HepG2 (cell line): ENCODE measurements at regions not wholly inside any gene's neighbourhood (a gene's known extent, or its start where the extent isn't known, plus 50 kb on each side); places are given as distances from the start of the nearest gene placed in this dataset.
"Not testable (repeated sequence)": the region's sequence is repeated elsewhere in the genome, so short reads cannot be mapped to it uniquely, and the experiment has no call there.

Experiments used
- ATAC-seq: fragments of 200-7000 bp; cut with Tn5 transposase; 3 replicates; pipeline ENCODE4 v1.9.1; 2020; ENCODE audit warnings: mild to moderate bottlenecking, moderate library complexity
- BruUV-seq: library from RNA; stranded (reverse); fragments of 400-500 nt; replicated peaks from 2 replicates; lab custom pipeline; 2021; lab: Mats Ljungman, UMichigan
- CTCF ChIA-PET: fragments of 300-600 bp; formaldehyde crosslinking; extraction: SDS; loops from one replicate; lab custom pipeline; 2021; ENCODE audit warnings: low total read pairs, inconsistent platforms, low intra/inter-chr PET ratio; lab: Yijun Ruan, JAX
- POLR2A ChIA-PET: fragments of 350-600 bp; sonication (Branson Sonifier 250); formaldehyde crosslinking; loops from one replicate; lab custom pipeline; 2020; ENCODE audit warnings: antibody characterized with exemption, inconsistent platforms; lab: Yijun Ruan, JAX
- DNase-seq: peaks from one replicate; pipeline ENCODE4 v3.0.0-alpha.2; 2015; ENCODE audit warnings: low spot score
- FAIRE-seq: peaks from 3 replicates; lab custom pipeline; 2011; peaks lifted over from hg19 to GRCh38; lab: Jason Lieb, UNC
- H2AFZ ChIP-seq: one replicate; pipeline ENCODE4 v1.6.1; 2011; ENCODE audit warnings: low read length, inconsistent platforms
- H3K27ac ChIP-seq: fragments of 300-600 bp; 3 replicates; pipeline ENCODE4 v1.8.0; 2011; ENCODE audit warnings: mixed run types, mild to moderate bottlenecking, mixed read lengths, low read length, inconsistent platforms; ENCODE audit not compliant: insufficient read depth; ENCODE audit errors: extremely low read length
- H3K27me3 ChIP-seq, 2 experiments: fragments of 200-600 bp in 1 of 2; 2 replicates in 1 of 2; 3 replicates in 1 of 2; pipeline versions ENCODE4 v1.6.0 to v1.8.0; 2011; ENCODE audit warnings: low read length in 2 of 2, mild to moderate bottlenecking in 2 of 2, moderate library complexity in 2 of 2, inconsistent platforms in 1 of 2; ENCODE audit not compliant: insufficient read depth in 2 of 2, control insufficient read depth in 1 of 2
- H3K36me3 ChIP-seq, 2 experiments: fragments of 200-600 bp in 1 of 2; replicated peaks in 1 of 2; 2 replicates in 1 of 2; 3 replicates in 1 of 2; pipeline versions ENCODE4 v1.5.1 to v1.8.0; 2011; ENCODE audit warnings: low read length in 2 of 2, inconsistent platforms in 1 of 2; ENCODE audit not compliant: insufficient read depth in 2 of 2, control insufficient read depth in 1 of 2
- H3K4me1 ChIP-seq: 2 replicates; pipeline ENCODE4 v1.5.1; 2012; ENCODE audit warnings: low read length, inconsistent platforms; ENCODE audit not compliant: insufficient read depth
- H3K4me2 ChIP-seq: 2 replicates; pipeline ENCODE4 v1.6.0; 2011; ENCODE audit warnings: low read depth, low read length, inconsistent platforms
- H3K4me3 ChIP-seq, 3 experiments: fragments of 200-600 bp in 1 of 3; sonication (generic), shearing (Covaris generic) in 1 of 3; replicated peaks in 1 of 3; 2 replicates each; pipeline ENCODE4 v1.5.1; 2011 to 2016; ENCODE audit warnings: low read length in 3 of 3, inconsistent platforms in 2 of 3, low read depth in 2 of 3, mild to moderate bottlenecking in 2 of 3, control low read depth in 1 of 3, mixed read lengths in 1 of 3; ENCODE audit not compliant: insufficient read depth in 1 of 3
- H3K79me2 ChIP-seq: one replicate; pipeline ENCODE4 v1.6.1; 2011; ENCODE audit warnings: low read length, inconsistent platforms; ENCODE audit not compliant: insufficient read depth
- H3K9ac ChIP-seq: 2 replicates; pipeline ENCODE4 v1.6.0; 2011; ENCODE audit warnings: mild to moderate bottlenecking, low read depth, low read length, inconsistent platforms; ENCODE audit not compliant: insufficient read depth
- H3K9me3 ChIP-seq: 2 replicates; pipeline ENCODE4 v1.5.1; 2012; ENCODE audit warnings: mild to moderate bottlenecking, low read length
- H4K20me1 ChIP-seq: 2 replicates; pipeline ENCODE4 v1.6.0; 2011; ENCODE audit warnings: inconsistent platforms, mild to moderate bottlenecking, low read length, moderate library complexity; ENCODE audit not compliant: insufficient read depth
- WGBS: methylation state at CpG from one replicate; pipeline ENCODE4 v1.1.6; 2017; ENCODE audit warnings: low lambda C conversion rate; 5-methylcytosine and 5-hydroxymethylcytosine counted together
- in situ Hi-C: cut with HindIII; loops from 2 replicates; pipeline ENCODE4 v1.10.0; 2017; ENCODE audit warnings: low pct_unique_long_range_greater_than_20kb; ENCODE audit not compliant: extremely low pct_ligation_motif_present
- intact Hi-C: fragments of 100-400 bp; cut with micrococcal nuclease; formaldehyde crosslinking; loops from one replicate; pipeline ENCODE4 v1.10.0; 2022; ENCODE audit not compliant: unreplicated experiment
- TF ChIP-seq, protein P1 (sequence below): sonication (generic); formaldehyde crosslinking; IDR thresholded peaks from 2 replicates; pipeline ENCODE4 v1.4.0; 2020; ENCODE audit warnings: missing genetic modification reagents, borderline replicate concordance
- TF ChIP-seq, protein P2 (sequence below): sonication (generic); formaldehyde crosslinking; IDR thresholded peaks from 2 replicates; pipeline ENCODE4 v1.4.0; 2020; ENCODE audit warnings: missing genetic modification reagents, borderline replicate concordance

DNA sequence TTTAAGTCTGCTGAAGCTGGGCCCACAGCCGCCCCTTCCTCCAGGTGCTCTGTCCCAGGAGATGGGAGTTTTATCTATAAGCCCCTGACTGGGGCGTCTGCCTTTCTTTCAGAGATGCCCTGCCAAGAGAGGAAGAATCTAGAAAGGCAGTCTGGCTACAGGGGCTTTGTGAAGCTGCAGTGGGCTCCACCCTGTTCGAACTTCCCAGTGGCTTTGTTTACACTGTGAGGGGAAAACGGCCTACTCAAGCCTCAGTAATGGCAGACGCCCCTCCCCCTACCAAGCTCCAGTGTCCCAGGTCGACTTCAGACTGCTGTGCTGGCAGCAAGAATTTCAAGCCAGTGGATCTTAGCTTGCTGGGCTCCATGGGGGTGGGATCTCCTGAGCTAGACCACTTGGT, 435.3 kb downstream of the RMST start:
- ATAC-seq, CTCF ChIA-PET, H4K20me1 ChIP-seq, H3K9me3 ChIP-seq, H2AFZ ChIP-seq, DNase-seq, H3K27ac ChIP-seq, intact Hi-C loops, H3K36me3 ChIP-seq, BruUV-seq, POLR2A ChIA-PET, in situ Hi-C loops, FAIRE-seq, H3K27me3 ChIP-seq, H3K79me2 ChIP-seq, H3K9ac ChIP-seq: not testable (repeated sequence)
- Histone ChIP-seq H3K4me1 (peaks cover 22% of the 10 kb centered on the region; the same call in 1 of the 2 replicates), H3K4me2 (0 out of 2 replicates have a peak overlapping the region, but pooled peaks have one; percentile 12), H3K4me3 (peak overlapping the region in 1 of 3 experiments; percentile 4; a peak in 1 of 6 replicates)
- WGBS = no CpG with 5 or more reads among the region's 6 CpGs
- TF ChIP-seq, protein P1, sequence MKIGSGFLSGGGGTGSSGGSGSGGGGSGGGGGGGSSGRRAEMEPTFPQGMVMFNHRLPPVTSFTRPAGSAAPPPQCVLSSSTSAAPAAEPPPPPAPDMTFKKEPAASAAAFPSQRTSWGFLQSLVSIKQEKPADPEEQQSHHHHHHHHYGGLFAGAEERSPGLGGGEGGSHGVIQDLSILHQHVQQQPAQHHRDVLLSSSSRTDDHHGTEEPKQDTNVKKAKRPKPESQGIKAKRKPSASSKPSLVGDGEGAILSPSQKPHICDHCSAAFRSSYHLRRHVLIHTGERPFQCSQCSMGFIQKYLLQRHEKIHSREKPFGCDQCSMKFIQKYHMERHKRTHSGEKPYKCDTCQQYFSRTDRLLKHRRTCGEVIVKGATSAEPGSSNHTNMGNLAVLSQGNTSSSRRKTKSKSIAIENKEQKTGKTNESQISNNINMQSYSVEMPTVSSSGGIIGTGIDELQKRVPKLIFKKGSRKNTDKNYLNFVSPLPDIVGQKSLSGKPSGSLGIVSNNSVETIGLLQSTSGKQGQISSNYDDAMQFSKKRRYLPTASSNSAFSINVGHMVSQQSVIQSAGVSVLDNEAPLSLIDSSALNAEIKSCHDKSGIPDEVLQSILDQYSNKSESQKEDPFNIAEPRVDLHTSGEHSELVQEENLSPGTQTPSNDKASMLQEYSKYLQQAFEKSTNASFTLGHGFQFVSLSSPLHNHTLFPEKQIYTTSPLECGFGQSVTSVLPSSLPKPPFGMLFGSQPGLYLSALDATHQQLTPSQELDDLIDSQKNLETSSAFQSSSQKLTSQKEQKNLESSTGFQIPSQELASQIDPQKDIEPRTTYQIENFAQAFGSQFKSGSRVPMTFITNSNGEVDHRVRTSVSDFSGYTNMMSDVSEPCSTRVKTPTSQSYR (CRISPR knock-in tag) = peak; percentile 44; the same call in 1 of the 2 replicates

DNA sequence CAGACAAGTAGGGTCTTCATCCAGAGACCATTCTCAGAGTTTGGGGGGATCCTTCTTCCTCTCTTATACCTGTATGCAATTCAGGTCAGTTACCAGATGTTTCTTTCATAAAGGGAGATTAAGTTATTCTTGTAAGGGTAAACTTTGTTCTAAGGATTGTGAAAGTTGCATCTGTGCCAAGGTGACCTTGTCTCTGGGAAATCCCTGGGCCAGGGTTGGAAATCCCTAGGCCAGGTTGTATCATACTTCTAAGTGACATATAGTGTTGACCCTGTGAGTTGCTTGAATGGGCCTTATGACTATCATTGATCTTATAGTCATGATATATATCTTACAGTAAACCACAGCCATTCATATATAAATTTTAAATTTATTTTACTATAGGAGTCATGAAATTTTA, 436.9 kb downstream of the RMST start:
- no peak for FAIRE-seq
- no peak for DNase-seq
- H3K4me3 ChIP-seq = no peak overlapping the region
- H3K9me3 ChIP-seq = no peaks in the 10 kb centered on the region
- ATAC-seq = no peak
- CTCF ChIA-PET = no interaction called here
- H3K27me3 ChIP-seq = no peaks in the 10 kb centered on the region; a peak in 1 of 5 replicates
- intact Hi-C loops (no loop called here), in situ Hi-C loops (no loop called here)
- H3K4me2 ChIP-seq = no peak overlapping the region
- no peaks in the 10 kb centered on the region for H3K79me2 ChIP-seq
- no peak overlapping the region for H2AFZ ChIP-seq
- BruUV-seq = no TSS peak
- H3K9ac ChIP-seq = no peak overlapping the region
- POLR2A ChIA-PET = no interaction called here
- peaks cover 22% of the 10 kb centered on the region; the same call in 1 of the 2 replicates for H3K4me1 ChIP-seq
- TF ChIP-seq, protein P2, sequence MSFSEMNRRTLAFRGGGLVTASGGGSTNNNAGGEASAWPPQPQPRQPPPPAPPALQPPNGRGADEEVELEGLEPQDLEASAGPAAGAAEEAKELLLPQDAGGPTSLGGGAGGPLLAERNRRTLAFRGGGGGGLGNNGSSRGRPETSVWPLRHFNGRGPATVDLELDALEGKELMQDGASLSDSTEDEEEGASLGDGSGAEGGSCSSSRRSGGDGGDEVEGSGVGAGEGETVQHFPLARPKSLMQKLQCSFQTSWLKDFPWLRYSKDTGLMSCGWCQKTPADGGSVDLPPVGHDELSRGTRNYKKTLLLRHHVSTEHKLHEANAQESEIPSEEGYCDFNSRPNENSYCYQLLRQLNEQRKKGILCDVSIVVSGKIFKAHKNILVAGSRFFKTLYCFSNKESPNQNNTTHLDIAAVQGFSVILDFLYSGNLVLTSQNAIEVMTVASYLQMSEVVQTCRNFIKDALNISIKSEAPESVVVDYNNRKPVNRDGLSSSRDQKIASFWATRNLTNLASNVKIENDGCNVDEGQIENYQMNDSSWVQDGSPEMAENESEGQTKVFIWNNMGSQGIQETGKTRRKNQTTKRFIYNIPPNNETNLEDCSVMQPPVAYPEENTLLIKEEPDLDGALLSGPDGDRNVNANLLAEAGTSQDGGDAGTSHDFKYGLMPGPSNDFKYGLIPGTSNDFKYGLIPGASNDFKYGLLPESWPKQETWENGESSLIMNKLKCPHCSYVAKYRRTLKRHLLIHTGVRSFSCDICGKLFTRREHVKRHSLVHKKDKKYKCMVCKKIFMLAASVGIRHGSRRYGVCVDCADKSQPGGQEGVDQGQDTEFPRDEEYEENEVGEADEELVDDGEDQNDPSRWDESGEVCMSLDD = no peak
- no peaks in the 10 kb centered on the region for H3K36me3 ChIP-seq
- no peak overlapping the region for H3K27ac ChIP-seq
- H4K20me1 ChIP-seq = no peaks in the 10 kb centered on the region
